Stimulated activated CD4-positive, alpha-beta T cell treated with anti-CD3 and anti-CD28 coated beads, TNF-alpha, amount 100 ng/mL, for 1 hour (primary cell): ENCODE measurements at regions not wholly inside any gene's neighbourhood (a gene's known extent, or its start where the extent isn't known, plus 50 kb on each side); places are given as distances from the start of the nearest gene placed in this dataset.

ENCODE experiments used
- DNase-seq, 3 donors: peaks; one replicate each; pipeline ENCODE4 v3.0.0-alpha.2; 2020; ENCODE audit warnings: low read depth in 3 of 3, low spot score in 1 of 3

GRCh38 chr6:104332364-104332763 lies 527.4 kb downstream of the HACE1 start:
- no peak for DNase-seq

GRCh38 chr6:104326173-104327001 lies 533.3 kb downstream of the HACE1 start:
- no peak for DNase-seq

GRCh38 chr6:104325341-104326172 lies 534.2 kb downstream of the HACE1 start:
- DNase-seq: no peak

GRCh38 chr6:104324301-104324700 lies 535.4 kb downstream of the HACE1 start:
- DNase-seq: no peak

- no peak for DNase-seq
Measured at GRCh38 chr6:104322841-104323240, 536.9 kb downstream of the HACE1 start.

- no peak for DNase-seq
Measured at GRCh38 chr6:104321301-104321700, 538.4 kb downstream of the HACE1 start.

GRCh38 chr6:104320896-104321295 lies 538.8 kb downstream of the HACE1 start:
- no peak for DNase-seq

GRCh38 chr6:104312851-104313250 lies 546.9 kb downstream of the HACE1 start:
- no peak for DNase-seq

GRCh38 chr6:104306211-104306610 lies 553.5 kb downstream of the HACE1 start:
- no peak for DNase-seq

GRCh38 chr6:104305206-104305605 lies 554.5 kb downstream of the HACE1 start:
- no peak for DNase-seq

- no peak for DNase-seq
Measured at GRCh38 chr6:104301951-104302350, 557.8 kb downstream of the HACE1 start.

- DNase-seq: no peak
Measured at GRCh38 chr6:104286641-104287040, 573.1 kb downstream of the HACE1 start.

GRCh38 chr6:104284872-104285271 lies 574.8 kb downstream of the HACE1 start:
- DNase-seq: no peak

GRCh38 chr6:104282581-104282980 lies 577.1 kb downstream of the HACE1 start:
- DNase-seq: no peak

GRCh38 chr6:104281370-104281769 lies 578.3 kb downstream of the HACE1 start:
- DNase-seq: no peak

GRCh38 chr6:104268389-104268788 lies 591.3 kb downstream of the HACE1 start:
- DNase-seq: no peak

GRCh38 chr6:104266922-104267321 lies 592.8 kb downstream of the HACE1 start:
- no peak for DNase-seq

- DNase-seq: no peak
Measured at GRCh38 chr6:104256646-104257045, 603.1 kb downstream of the HACE1 start.

GRCh38 chr6:104253236-104253635 lies 606.5 kb downstream of the HACE1 start:
- DNase-seq: no peak

- DNase-seq: no peak
Measured at GRCh38 chr6:104252276-104252675, 607.4 kb downstream of the HACE1 start.

GRCh38 chr6:104251651-104252050 lies 608.1 kb downstream of the HACE1 start:
- DNase-seq: no peak

- DNase-seq: no peak
Measured at GRCh38 chr6:104240865-104241264, 618.9 kb downstream of the HACE1 start.
